T-cell (primary cell): ENCODE measurements at regions not wholly inside any gene's neighbourhood (a gene's known extent, or its start where the extent isn't known, plus 50 kb on each side); places are given as distances from the start of the nearest gene placed in this dataset.
"Not testable (repeated sequence)": the region's sequence is repeated elsewhere in the genome, so short reads cannot be mapped to it uniquely, and the experiment has no call there.

Experiments
- ATAC-seq, 4 experiments: fragments of 200-7000 bp in 3 of 4; fragments of 150-1000 bp in 1 of 4; cut with Tn5 transposase; replicated peaks in 1 of 4; 1 replicate in 3 of 4; 2 replicates in 1 of 4; pipeline ENCODE4 v1.10.0; 2021; ENCODE audit warnings: moderate library complexity in 3 of 4, mild to moderate bottlenecking in 2 of 4, moderate number of reproducible peaks in 1 of 4
- CTCF ChIA-PET, 2 donors: fragments of 300-600 bp; sonication (Branson Sonifier 250); formaldehyde crosslinking; loops; one replicate each; lab custom pipeline; 2022; ENCODE audit warnings: antibody characterized with exemption in 2 of 2; lab: Charles Lee
- POLR2A ChIA-PET, 2 donors: fragments of 300-600 bp; sonication (Branson Sonifier 250); formaldehyde crosslinking; loops; one replicate each; lab custom pipeline; 2022; ENCODE audit warnings: antibody characterized with exemption in 2 of 2; lab: Charles Lee
- DNase-seq, 35 experiments: peaks; one replicate each; pipeline versions ENCODE4 v3.0.0 to v3.0.0-alpha.2; 2013 to 2023
- H3K27ac ChIP-seq: one replicate; pipeline ENCODE4 v1.5.1; 2013; ENCODE audit warnings: low read length
- H3K27me3 ChIP-seq, 2 experiments: replicated peaks in 1 of 2; 1 replicate in 1 of 2; 2 replicates in 1 of 2; pipeline versions ENCODE4 v1.6.1 to v1.7.0; 2013; ENCODE audit warnings: low read length in 1 of 2, mixed read lengths in 1 of 2; ENCODE audit not compliant: control insufficient read depth in 2 of 2, insufficient read depth in 2 of 2; ENCODE audit errors: extremely low read depth in 1 of 2
- H3K36me3 ChIP-seq, 2 donors: 1 replicate in 1 of 2; 2 replicates in 1 of 2; pipeline versions ENCODE4 v1.6.1 to v1.7.0; 2013; ENCODE audit warnings: low read length in 1 of 2; ENCODE audit not compliant: control insufficient read depth in 2 of 2, insufficient read depth in 1 of 2; ENCODE audit errors: extremely low read depth in 1 of 2
- H3K4me1 ChIP-seq, 2 experiments: 1 replicate in 1 of 2; 2 replicates in 1 of 2; pipeline versions ENCODE4 v1.6.1 to v1.7.0; 2013; ENCODE audit warnings: low read length in 2 of 2, mixed read lengths in 1 of 2; ENCODE audit not compliant: insufficient read depth in 2 of 2, control insufficient read depth in 1 of 2; ENCODE audit errors: extremely low read depth in 1 of 2
- H3K4me3 ChIP-seq, 2 donors: 1 replicate in 1 of 2; 2 replicates in 1 of 2; pipeline versions ENCODE4 v1.5.1 to v1.7.0; 2013; ENCODE audit warnings: mild to moderate bottlenecking in 2 of 2, low read length in 1 of 2, moderate library complexity in 1 of 2; ENCODE audit not compliant: control insufficient read depth in 1 of 2; ENCODE audit errors: extremely low read depth in 1 of 2
- H3K9me3 ChIP-seq: 2 replicates; pipeline ENCODE4 v1.7.0; 2013
- H3K27ac Mint-ChIP-seq, 2 donors: one replicate each; pipeline ENCODE4 v1.8.0; 2020 to 2021; ENCODE audit warnings: mild to moderate bottlenecking in 2 of 2, mixed read lengths in 2 of 2
- H3K27me3 Mint-ChIP-seq, 2 donors: one replicate each; pipeline ENCODE4 v1.8.0; 2021 to 2022; ENCODE audit warnings: mixed read lengths in 2 of 2
- H3K36me3 Mint-ChIP-seq: one replicate; pipeline ENCODE4 v1.8.0; 2021; ENCODE audit warnings: mixed read lengths
- H3K4me1 Mint-ChIP-seq, 3 donors: one replicate each; pipeline ENCODE4 v1.8.0; 2020 to 2022; ENCODE audit warnings: mixed read lengths in 3 of 3, mild to moderate bottlenecking in 1 of 3
- H3K4me3 Mint-ChIP-seq, 3 donors: one replicate each; pipeline ENCODE4 v1.8.0; 2020 to 2022; ENCODE audit warnings: mild to moderate bottlenecking in 3 of 3, mixed read lengths in 3 of 3, moderate library complexity in 3 of 3
- H3K9me3 Mint-ChIP-seq, 3 donors: one replicate each; pipeline ENCODE4 v1.8.0; 2020 to 2022; ENCODE audit warnings: mixed read lengths in 3 of 3
- WGBS: methylation state at CpG from one replicate; pipeline ENCODE4 v1.1.5; 2013; ENCODE audit warnings: missing lambda C conversion rate; ENCODE audit not compliant: insufficient coverage; 5-methylcytosine and 5-hydroxymethylcytosine counted together

GRCh38 chrX:39059866-39060265 is 258.6 kb downstream of the MID1IP1 start:
- no peaks in the 10 kb centered on the region for H3K27me3 ChIP-seq
- H3K4me1 ChIP-seq, result no peaks in the 10 kb centered on the region
- H3K9me3 ChIP-seq, result no peaks in the 10 kb centered on the region
- Mint-ChIP-seq H3K27ac (no peak overlapping the region), H3K4me1 (no peaks in the 10 kb centered on the region), H3K9me3 (no peaks in the 10 kb centered on the region), H3K4me3 (no peak overlapping the region), H3K36me3 (no peaks in the 10 kb centered on the region), H3K27me3 (peaks cover 3 to 23% of the 10 kb centered on the region in 2 donors)
- ChIA-PET CTCF (no interaction called here), POLR2A (no interaction called here)
- no peaks in the 10 kb centered on the region for H3K36me3 ChIP-seq
- DNase-seq (no peak), ATAC-seq (no peak)
- no peak overlapping the region for H3K27ac ChIP-seq
- no peak overlapping the region for H3K4me3 ChIP-seq

GRCh38 chrX:39063037-39063436 is 261.8 kb downstream of the MID1IP1 start:
- Mint-ChIP-seq H3K4me1 (no peaks in the 10 kb centered on the region), H3K27ac (no peak overlapping the region), H3K9me3 (no peaks in the 10 kb centered on the region), H3K4me3 (no peak overlapping the region), H3K36me3 (no peaks in the 10 kb centered on the region), H3K27me3 (peaks cover 2 to 5% of the 10 kb centered on the region in 2 donors)
- CTCF ChIA-PET, result no interaction called here
- H3K4me1 ChIP-seq, result no peaks in the 10 kb centered on the region
- WGBS, result no CpG with 5 or more reads among the region's 4 CpGs
- H3K27me3 ChIP-seq, result no peaks in the 10 kb centered on the region
- ATAC-seq (no peak), DNase-seq (peak in 2 of 35 experiments; percentile 0 to 5)
- H3K27ac ChIP-seq, result no peak overlapping the region
- no peaks in the 10 kb centered on the region for H3K9me3 ChIP-seq
- no peaks in the 10 kb centered on the region for H3K36me3 ChIP-seq
- no peak overlapping the region for H3K4me3 ChIP-seq
- POLR2A ChIA-PET, result interaction anchor here in 1 of 2 donors (0.7 kb wide), 1 partner anchor 1509 kb away, joined by 3 read pairs; no protein-coding TSS in a partner anchor

GRCh38 chrX:39063702-39064101 is 262.4 kb downstream of the MID1IP1 start:
- ChIA-PET CTCF (no interaction called here), POLR2A (interaction anchor here in 1 of 2 donors (0.7 kb wide), 1 partner anchor 1509 kb away, joined by 3 read pairs; no protein-coding TSS in a partner anchor)
- Histone ChIP-seq H3K4me3 (no peak overlapping the region), H3K27me3 (no peaks in the 10 kb centered on the region), H3K4me1 (no peaks in the 10 kb centered on the region), H3K27ac (no peak overlapping the region), H3K9me3 (no peaks in the 10 kb centered on the region), H3K36me3 (no peaks in the 10 kb centered on the region)
- Mint-ChIP-seq H3K9me3 (no peaks in the 10 kb centered on the region), H3K27ac (no peak overlapping the region), H3K27me3 (peaks cover 2 to 5% of the 10 kb centered on the region in 2 donors), H3K4me1 (no peaks in the 10 kb centered on the region), H3K4me3 (no peak overlapping the region), H3K36me3 (no peaks in the 10 kb centered on the region)
- DNase-seq (no peak), ATAC-seq (no peak)

- H3K4me3 Mint-ChIP-seq, result no peak overlapping the region
- no peaks in the 10 kb centered on the region for H3K27me3 ChIP-seq
- no peaks in the 10 kb centered on the region for H3K9me3 ChIP-seq
- H3K4me1 ChIP-seq, result no peaks in the 10 kb centered on the region
- H3K4me1 Mint-ChIP-seq, result no peaks in the 10 kb centered on the region
- H3K36me3 Mint-ChIP-seq, result no peaks in the 10 kb centered on the region
- no peak overlapping the region for H3K27ac ChIP-seq
- no peaks in the 10 kb centered on the region for H3K36me3 ChIP-seq
- H3K27me3 Mint-ChIP-seq, result peaks cover 2 to 5% of the 10 kb centered on the region in 2 donors
- POLR2A ChIA-PET, result interaction anchor here in 1 of 2 donors (0.6 kb wide), 1 partner anchor 99 kb away, joined by 3 read pairs; no protein-coding TSS in a partner anchor
- H3K27ac Mint-ChIP-seq, result no peak overlapping the region
- DNase-seq (no peak), ATAC-seq (no peak)
- 88% methylated on average over 11 of the region's 21 CpGs for WGBS
- no peaks in the 10 kb centered on the region for H3K9me3 Mint-ChIP-seq
- no peak overlapping the region for H3K4me3 ChIP-seq
- CTCF ChIA-PET, result no interaction called here
Observed at GRCh38 chrX:39065051-39065871, 264.0 kb downstream of the MID1IP1 start.

GRCh38 chrX:39067866-39068265 is 266.6 kb downstream of the MID1IP1 start:
- CTCF ChIA-PET, result no interaction called here
- H3K36me3 Mint-ChIP-seq, result no peaks in the 10 kb centered on the region
- POLR2A ChIA-PET, result no interaction called here
- H3K27me3 Mint-ChIP-seq, result peaks cover 0 to 11% of the 10 kb centered on the region in 2 donors
- Histone ChIP-seq H3K27me3 (no peaks in the 10 kb centered on the region), H3K4me1 (no peaks in the 10 kb centered on the region), H3K9me3 (no peaks in the 10 kb centered on the region), H3K27ac (no peak overlapping the region), H3K4me3 (no peak overlapping the region), H3K36me3 (no peaks in the 10 kb centered on the region)
- H3K27ac Mint-ChIP-seq, result no peak overlapping the region
- ATAC-seq (no peak), DNase-seq (no peak)
- no peaks in the 10 kb centered on the region for H3K9me3 Mint-ChIP-seq
- no peak overlapping the region for H3K4me3 Mint-ChIP-seq
- no peaks in the 10 kb centered on the region for H3K4me1 Mint-ChIP-seq
- no CpG with 5 or more reads among the region's 5 CpGs for WGBS

GRCh38 chrX:39068634-39069033 is 267.4 kb downstream of the MID1IP1 start:
- H3K27ac Mint-ChIP-seq, DNase-seq: not testable (repeated sequence)

More at GRCh38 chrX:39068634-39069033, 267.4 kb downstream of the MID1IP1 start:
- H3K4me3 Mint-ChIP-seq, H3K36me3 Mint-ChIP-seq, CTCF ChIA-PET, H3K4me1 ChIP-seq, H3K27ac ChIP-seq, H3K9me3 Mint-ChIP-seq, POLR2A ChIA-PET, H3K27me3 ChIP-seq, H3K4me1 Mint-ChIP-seq, H3K36me3 ChIP-seq, H3K9me3 ChIP-seq, ATAC-seq, H3K4me3 ChIP-seq: not testable (repeated sequence)
- no CpG with 5 or more reads among the region's 1 CpG for WGBS
- peaks cover 0 to 11% of the 10 kb centered on the region in 2 donors for H3K27me3 Mint-ChIP-seq
